SK-N-SH (cell line): ENCODE measurements at regions not wholly inside any gene's neighbourhood (a gene's known extent, or its start where the extent isn't known, plus 50 kb on each side); places are given as distances from the start of the nearest gene placed in this dataset.

ENCODE experiments used
- EP300 ChIP-seq, 2 experiments: IDR thresholded peaks; 2 replicates each; pipeline versions ENCODE4 v1.4.0 to v1.6.1; 2012; ENCODE audit warnings: borderline replicate concordance in 1 of 2, low read depth in 1 of 2, low read length in 1 of 2
- EZH2phosphoT487 ChIP-seq: fragments of 200-600 bp; sonication (generic); IDR thresholded peaks from 2 replicates; pipeline ENCODE4 v1.6.1; 2017; ENCODE audit warnings: low read depth, mixed run types, mild to moderate bottlenecking, antibody characterized with exemption, moderate library complexity, borderline replicate concordance
- FOSL2 ChIP-seq: IDR thresholded peaks from 2 replicates; pipeline ENCODE4 v1.4.0; 2012; ENCODE audit warnings: low read depth, mild to moderate bottlenecking, moderate library complexity, borderline replicate concordance
- FOXJ3 ChIP-seq: sonication (generic); formaldehyde crosslinking; IDR thresholded peaks from 2 replicates; pipeline ENCODE4 v1.5.1; 2020; ENCODE audit warnings: mild to moderate bottlenecking, missing genetic modification reagents
- POLR2AphosphoS5 ChIP-seq: IDR thresholded peaks from 2 replicates; pipeline ENCODE4 v1.6.1; 2012; ENCODE audit warnings: low read depth, low read length
- RFX5 ChIP-seq: IDR thresholded peaks from 2 replicates; pipeline ENCODE4 v1.6.1; 2012; ENCODE audit warnings: mild to moderate bottlenecking, improper control_type of control experiment, low read length
- SIN3A ChIP-seq: IDR thresholded peaks from 2 replicates; pipeline ENCODE4 v1.6.1; 2012; ENCODE audit warnings: low read depth, mild to moderate bottlenecking, low read length, moderate library complexity, borderline replicate concordance
- YY1 ChIP-seq: IDR thresholded peaks from 2 replicates; pipeline ENCODE4 v1.4.0; 2012; ENCODE audit warnings: low read depth, mild to moderate bottlenecking
- TF ChIP-seq, protein P1 (sequence below): fragments of 200-600 bp; sonication (generic); IDR thresholded peaks from 2 replicates; pipeline ENCODE4 v1.6.1; 2017; ENCODE audit warnings: antibody characterized with exemption, mild to moderate bottlenecking, moderate library complexity
- TF ChIP-seq, protein P2 (sequence below): IDR thresholded peaks from 2 replicates; pipeline ENCODE4 v1.4.0; 2012; ENCODE audit warnings: low read depth

DNA sequence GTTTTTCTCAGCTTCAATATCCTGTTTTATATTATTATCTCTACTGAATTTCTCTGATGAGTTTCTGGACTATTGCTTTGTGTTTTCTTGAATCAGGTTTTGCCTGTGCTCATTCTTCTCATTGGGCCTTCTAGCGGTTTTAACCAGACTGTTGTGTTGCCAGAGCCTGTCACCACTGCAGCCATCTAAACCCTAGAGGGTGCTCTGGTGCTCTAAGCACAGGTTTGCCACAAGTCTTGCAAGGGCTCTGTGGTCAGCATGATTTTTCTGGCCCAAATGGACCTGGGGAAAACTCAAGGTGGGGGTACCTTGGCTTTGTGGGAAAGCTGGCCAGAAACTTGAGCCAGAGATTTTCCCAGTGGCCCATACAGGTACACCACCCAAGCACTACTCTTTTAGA is 52.4 kb upstream of the TYR start:
- no peak for TF ChIP-seq EZH2phosphoT487
- TF ChIP-seq, protein P1, sequence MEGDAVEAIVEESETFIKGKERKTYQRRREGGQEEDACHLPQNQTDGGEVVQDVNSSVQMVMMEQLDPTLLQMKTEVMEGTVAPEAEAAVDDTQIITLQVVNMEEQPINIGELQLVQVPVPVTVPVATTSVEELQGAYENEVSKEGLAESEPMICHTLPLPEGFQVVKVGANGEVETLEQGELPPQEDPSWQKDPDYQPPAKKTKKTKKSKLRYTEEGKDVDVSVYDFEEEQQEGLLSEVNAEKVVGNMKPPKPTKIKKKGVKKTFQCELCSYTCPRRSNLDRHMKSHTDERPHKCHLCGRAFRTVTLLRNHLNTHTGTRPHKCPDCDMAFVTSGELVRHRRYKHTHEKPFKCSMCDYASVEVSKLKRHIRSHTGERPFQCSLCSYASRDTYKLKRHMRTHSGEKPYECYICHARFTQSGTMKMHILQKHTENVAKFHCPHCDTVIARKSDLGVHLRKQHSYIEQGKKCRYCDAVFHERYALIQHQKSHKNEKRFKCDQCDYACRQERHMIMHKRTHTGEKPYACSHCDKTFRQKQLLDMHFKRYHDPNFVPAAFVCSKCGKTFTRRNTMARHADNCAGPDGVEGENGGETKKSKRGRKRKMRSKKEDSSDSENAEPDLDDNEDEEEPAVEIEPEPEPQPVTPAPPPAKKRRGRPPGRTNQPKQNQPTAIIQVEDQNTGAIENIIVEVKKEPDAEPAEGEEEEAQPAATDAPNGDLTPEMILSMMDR, result no peak
- TF ChIP-seq RFX5, result no peak
- no peak for TF ChIP-seq YY1
- TF ChIP-seq, protein P2, sequence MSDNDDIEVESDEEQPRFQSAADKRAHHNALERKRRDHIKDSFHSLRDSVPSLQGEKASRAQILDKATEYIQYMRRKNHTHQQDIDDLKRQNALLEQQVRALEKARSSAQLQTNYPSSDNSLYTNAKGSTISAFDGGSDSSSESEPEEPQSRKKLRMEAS, result no peak
- TF ChIP-seq EP300 (IDR thresholded peaks at IDR 0.05; ENCODE audit: borderline replicate concordance in 1 of 2, low read depth in 1 of 2, low read length in 1 of 2), result no peak
- no peak for TF ChIP-seq SIN3A
- no peak for TF ChIP-seq FOXJ3 (CRISPR knock-in tag)
- no peak for TF ChIP-seq FOSL2
- TF ChIP-seq POLR2AphosphoS5, result no peak
